Epithelial cell of proximal tubule (primary cell): ENCODE measurements at regions not wholly inside any gene's neighbourhood (a gene's known extent, or its start where the extent isn't known, plus 50 kb on each side); places are given as distances from the start of the nearest gene placed in this dataset.

Experiments used
- DNase-seq: peaks from one replicate; pipeline ENCODE4 v3.0.0-alpha.2; 2011; ENCODE audit warnings: low read depth
- H3K4me3 ChIP-seq: 2 replicates; pipeline ENCODE4 v1.5.1; 2011; ENCODE audit warnings: low read depth, mild to moderate bottlenecking, low read length
- TF ChIP-seq, protein P1 (sequence below): conservative IDR thresholded peaks from 2 replicates; pipeline ENCODE4 v1.5.1; 2012; ENCODE audit warnings: low read depth, mild to moderate bottlenecking, low read length

DNA sequence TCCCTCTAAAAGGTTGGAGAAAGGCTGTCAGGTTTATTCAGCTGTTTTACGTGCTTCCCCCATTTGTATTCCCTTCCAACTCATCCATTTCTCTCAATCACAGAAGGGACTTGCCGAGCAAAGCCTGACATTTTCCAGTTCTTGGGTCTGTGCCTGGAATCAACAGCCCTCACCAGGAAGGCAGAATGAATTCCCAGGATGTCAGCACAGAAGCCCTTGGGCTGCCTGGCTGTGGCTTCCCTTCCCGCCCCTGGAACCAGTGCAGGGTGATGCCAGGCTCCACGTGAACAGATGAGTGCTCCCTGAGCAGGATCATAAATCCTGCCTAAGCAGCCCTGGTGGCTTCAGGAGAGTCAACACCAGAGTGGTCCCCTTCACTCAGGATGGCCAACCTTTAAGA, 86.1 kb upstream of the CD83 start:
- TF ChIP-seq, protein P1, sequence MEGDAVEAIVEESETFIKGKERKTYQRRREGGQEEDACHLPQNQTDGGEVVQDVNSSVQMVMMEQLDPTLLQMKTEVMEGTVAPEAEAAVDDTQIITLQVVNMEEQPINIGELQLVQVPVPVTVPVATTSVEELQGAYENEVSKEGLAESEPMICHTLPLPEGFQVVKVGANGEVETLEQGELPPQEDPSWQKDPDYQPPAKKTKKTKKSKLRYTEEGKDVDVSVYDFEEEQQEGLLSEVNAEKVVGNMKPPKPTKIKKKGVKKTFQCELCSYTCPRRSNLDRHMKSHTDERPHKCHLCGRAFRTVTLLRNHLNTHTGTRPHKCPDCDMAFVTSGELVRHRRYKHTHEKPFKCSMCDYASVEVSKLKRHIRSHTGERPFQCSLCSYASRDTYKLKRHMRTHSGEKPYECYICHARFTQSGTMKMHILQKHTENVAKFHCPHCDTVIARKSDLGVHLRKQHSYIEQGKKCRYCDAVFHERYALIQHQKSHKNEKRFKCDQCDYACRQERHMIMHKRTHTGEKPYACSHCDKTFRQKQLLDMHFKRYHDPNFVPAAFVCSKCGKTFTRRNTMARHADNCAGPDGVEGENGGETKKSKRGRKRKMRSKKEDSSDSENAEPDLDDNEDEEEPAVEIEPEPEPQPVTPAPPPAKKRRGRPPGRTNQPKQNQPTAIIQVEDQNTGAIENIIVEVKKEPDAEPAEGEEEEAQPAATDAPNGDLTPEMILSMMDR = no peak
- H3K4me3 ChIP-seq = no peak overlapping the region
- no peak for DNase-seq

GRCh38 chr6:14035071-14035847, 82.3 kb upstream of the CD83 start:
- peak; percentile 93 for DNase-seq
- TF ChIP-seq, protein P1 = no peak
- no peak overlapping the region for H3K4me3 ChIP-seq

DNA sequence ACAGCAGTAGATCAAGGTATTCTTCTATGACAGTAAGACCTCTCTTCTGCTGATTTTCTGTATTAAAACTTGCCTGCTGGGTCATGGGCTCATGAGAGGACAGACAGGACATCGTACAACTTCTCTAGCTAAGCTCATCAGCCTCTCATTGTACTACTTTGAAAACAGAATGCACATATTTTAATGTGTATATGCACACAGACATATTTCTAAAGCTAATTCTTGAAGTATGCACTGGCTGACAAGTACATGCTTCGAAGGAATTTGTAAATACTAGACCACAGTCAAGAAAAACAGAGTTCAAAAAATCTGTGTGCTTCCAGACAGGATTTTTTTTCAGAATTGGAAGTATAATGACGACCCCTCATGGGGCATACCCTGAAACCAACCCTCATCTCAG, 81.7 kb upstream of the CD83 start:
- TF ChIP-seq, protein P1 = no peak
- DNase-seq = no peak

DNA sequence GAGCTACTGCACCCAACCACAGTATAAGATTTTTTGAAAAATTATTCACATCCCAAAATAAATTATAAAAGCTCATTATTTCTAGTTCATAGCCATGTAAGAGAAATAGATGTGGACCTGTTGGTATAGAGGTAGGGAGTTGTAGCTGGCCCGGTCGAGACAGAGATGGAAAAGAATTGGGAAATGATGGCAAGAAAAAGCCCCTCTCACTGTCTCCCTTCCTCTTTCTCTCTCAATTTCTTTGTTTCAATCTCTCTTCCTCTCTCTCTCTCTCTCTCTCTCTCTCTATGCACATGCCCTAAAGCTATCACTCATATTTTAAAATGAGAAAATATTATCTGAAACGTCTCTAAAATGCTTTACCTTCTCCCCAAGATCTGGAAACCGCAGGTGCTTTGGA, 80.7 kb upstream of the CD83 start:
- TF ChIP-seq, protein P1 = no peak
- no peak for DNase-seq
- no peak overlapping the region for H3K4me3 ChIP-seq

More for the DNA sequence above, 81.7 kb upstream of the CD83 start:
- H3K4me3 ChIP-seq = no peak overlapping the region

DNA sequence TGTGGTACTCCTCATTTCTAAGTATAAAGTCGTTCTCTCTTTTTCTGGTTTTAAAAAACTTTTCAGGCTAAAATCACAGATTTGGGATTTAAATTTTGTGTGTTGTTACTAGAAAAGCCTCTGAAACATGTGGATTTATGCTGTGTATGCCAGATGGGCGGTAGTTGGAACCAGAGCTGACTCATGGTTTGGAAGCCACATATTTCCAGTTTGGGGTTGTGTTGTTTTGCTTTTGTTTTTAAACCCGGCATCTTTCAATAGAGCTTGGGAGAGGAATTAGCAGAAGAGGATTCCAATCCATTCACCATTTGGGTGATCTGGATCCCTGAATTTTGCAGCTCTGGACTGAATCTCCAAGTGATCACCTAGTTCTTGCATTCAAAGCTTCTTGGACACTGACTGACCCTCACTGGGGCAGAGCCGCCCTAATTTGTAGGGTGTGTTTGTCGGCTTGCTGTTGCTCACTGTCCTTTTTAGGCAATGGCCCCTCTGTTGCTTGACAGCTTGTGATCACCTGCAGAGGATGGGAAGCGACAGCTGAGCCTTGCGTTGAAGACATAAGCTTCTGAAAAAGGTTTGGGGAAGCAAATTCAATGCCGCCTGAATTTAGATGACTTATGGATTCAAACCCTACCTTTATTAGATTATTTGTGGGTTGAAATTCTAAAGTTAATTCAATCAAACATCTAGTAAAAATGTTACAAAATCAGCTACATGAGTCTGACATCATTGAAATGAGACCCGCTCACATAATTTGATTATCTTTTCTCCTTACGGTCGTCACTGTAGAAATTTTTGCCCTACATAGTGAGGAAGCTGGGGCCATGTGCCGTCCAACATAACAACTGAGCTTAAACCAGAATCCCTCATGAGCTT, 79.9 kb upstream of the CD83 start:
- DNase-seq = no peak
- H3K4me3 ChIP-seq = no peak overlapping the region
- TF ChIP-seq, protein P1 = no peak

DNA sequence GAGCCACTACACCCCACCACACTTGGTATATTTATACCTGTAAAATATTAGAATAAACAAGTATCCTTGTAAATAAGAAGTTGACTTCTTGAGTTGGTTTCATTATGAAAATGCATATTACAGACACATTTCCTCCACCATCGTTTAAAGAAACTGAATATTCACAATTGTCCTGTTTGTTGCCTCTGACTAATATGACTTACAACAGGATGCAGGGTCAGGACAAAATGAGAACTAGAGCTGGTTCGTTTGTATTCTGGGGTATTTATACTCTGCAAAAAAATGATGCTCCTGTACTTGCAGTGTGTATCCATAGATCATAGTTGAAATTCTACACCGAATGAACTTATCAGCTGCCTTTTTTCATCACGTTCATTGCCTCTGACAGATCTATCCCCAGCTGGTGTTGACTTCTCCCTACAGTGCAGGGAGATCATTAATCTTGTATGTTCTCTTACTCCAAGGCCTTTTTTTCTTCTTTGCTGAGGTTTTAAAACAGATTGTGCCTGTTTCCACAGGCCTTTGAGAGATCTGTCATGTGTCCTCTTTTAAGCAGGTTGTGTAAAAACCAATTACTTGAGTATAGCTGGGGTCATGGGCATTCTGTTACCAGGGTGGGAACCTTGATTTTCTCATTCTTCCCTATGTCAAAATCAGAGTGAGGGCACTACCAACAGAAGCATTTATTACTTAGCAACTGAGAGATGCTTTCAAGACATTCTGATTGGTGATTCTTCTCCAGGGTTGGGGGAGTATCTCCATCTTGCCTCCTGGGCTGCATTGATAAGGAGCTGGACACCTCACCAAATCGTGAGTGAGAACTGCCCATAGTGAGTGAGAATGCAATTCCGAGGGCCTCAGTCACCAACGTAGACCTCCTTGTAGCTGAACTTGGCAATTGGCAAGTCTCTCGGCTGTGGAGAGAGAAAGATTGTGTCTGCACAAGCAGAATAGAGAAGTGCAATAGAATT, 78.8 kb upstream of the CD83 start:
- TF ChIP-seq, protein P1 = no peak
- DNase-seq = no peak

More for the DNA sequence above, 78.8 kb upstream of the CD83 start:
- H3K4me3 ChIP-seq = no peak overlapping the region
